ENCODE measurements at regions not wholly inside any gene's neighbourhood (a gene's known extent, or its start where the extent isn't known, plus 50 kb on each side); places are given as distances from the start of the nearest gene placed in this dataset.
"Not testable (repeated sequence)": the region's sequence is repeated elsewhere in the genome, so short reads cannot be mapped to it uniquely, and the experiment has no call there.

- no peaks in the 10 kb centered on the region for H3K9me3 ChIP-seq (ENCODE audit: insufficient read depth, low read length)
- no peak overlapping the region for H3K9ac ChIP-seq (ENCODE audit: insufficient read length, low read depth)
- peak; percentile 50 for DNase-seq (ENCODE audit: low read depth, low spot score)
- no peaks in the 10 kb centered on the region for H3K27me3 ChIP-seq (ENCODE audit: insufficient read depth, insufficient read length)
- H3K36me3 ChIP-seq (ENCODE audit: insufficient read depth, insufficient read length, low read length), result no peaks in the 10 kb centered on the region
- no peaks in the 10 kb centered on the region for H3K4me1 ChIP-seq (ENCODE audit: insufficient read depth, insufficient read length)
- H3K4me3 ChIP-seq (ENCODE audit: insufficient read length, low read depth), result no peak overlapping the region
- no peak for TF ChIP-seq YY1 (IDR thresholded peaks at IDR 0.05; ENCODE audit: insufficient read depth, insufficient read length)
- TF ChIP-seq ZNF274 (IDR thresholded peaks at IDR 0.05; ENCODE audit: low read depth, low read length), result no peak
- TF ChIP-seq SUZ12 (IDR thresholded peaks at IDR 0.05; ENCODE audit: extremely low read depth, insufficient read depth, insufficient read length), result no peak
Observed at GRCh38 chr14:97978341-97978740, 1181.2 kb downstream of the VRK1 start.

GRCh38 chr14:97993508-97994019 is 1196.4 kb downstream of the VRK1 start:
- Histone ChIP-seq H3K36me3 (ENCODE audit: insufficient read depth, insufficient read length, low read length) (no peaks in the 10 kb centered on the region), H3K4me3 (ENCODE audit: insufficient read length, low read depth) (no peak overlapping the region), H3K9me3 (ENCODE audit: insufficient read depth, low read length) (no peaks in the 10 kb centered on the region), H3K27me3 (ENCODE audit: insufficient read depth, insufficient read length) (no peaks in the 10 kb centered on the region), H3K9ac (ENCODE audit: insufficient read length, low read depth) (no peak overlapping the region), H3K4me1 (ENCODE audit: insufficient read depth, insufficient read length) (no peaks in the 10 kb centered on the region)
- TF ChIP-seq SUZ12 (IDR thresholded peaks at IDR 0.05; ENCODE audit: extremely low read depth, insufficient read depth, insufficient read length), result no peak
- no peak for TF ChIP-seq ZNF274 (IDR thresholded peaks at IDR 0.05; ENCODE audit: low read depth, low read length)
- no peak for TF ChIP-seq YY1 (IDR thresholded peaks at IDR 0.05; ENCODE audit: insufficient read depth, insufficient read length)
- no peak for DNase-seq (ENCODE audit: low read depth, low spot score)

- Histone ChIP-seq H3K4me3 (ENCODE audit: insufficient read length, low read depth) (no peak overlapping the region), H3K36me3 (ENCODE audit: insufficient read depth, insufficient read length, low read length) (no peaks in the 10 kb centered on the region), H3K27me3 (ENCODE audit: insufficient read depth, insufficient read length) (no peaks in the 10 kb centered on the region), H3K9ac (ENCODE audit: insufficient read length, low read depth) (no peak overlapping the region), H3K9me3 (ENCODE audit: insufficient read depth, low read length) (no peaks in the 10 kb centered on the region), H3K4me1 (ENCODE audit: insufficient read depth, insufficient read length) (no peaks in the 10 kb centered on the region)
- DNase-seq (ENCODE audit: low read depth, low spot score), result no peak
- TF ChIP-seq YY1 (IDR thresholded peaks at IDR 0.05; ENCODE audit: insufficient read depth, insufficient read length), result no peak
- TF ChIP-seq SUZ12 (IDR thresholded peaks at IDR 0.05; ENCODE audit: extremely low read depth, insufficient read depth, insufficient read length), result no peak
- TF ChIP-seq ZNF274 (IDR thresholded peaks at IDR 0.05; ENCODE audit: low read depth, low read length), result no peak
Observed at GRCh38 chr14:97994020-97994531, 1196.9 kb downstream of the VRK1 start.

DNA sequence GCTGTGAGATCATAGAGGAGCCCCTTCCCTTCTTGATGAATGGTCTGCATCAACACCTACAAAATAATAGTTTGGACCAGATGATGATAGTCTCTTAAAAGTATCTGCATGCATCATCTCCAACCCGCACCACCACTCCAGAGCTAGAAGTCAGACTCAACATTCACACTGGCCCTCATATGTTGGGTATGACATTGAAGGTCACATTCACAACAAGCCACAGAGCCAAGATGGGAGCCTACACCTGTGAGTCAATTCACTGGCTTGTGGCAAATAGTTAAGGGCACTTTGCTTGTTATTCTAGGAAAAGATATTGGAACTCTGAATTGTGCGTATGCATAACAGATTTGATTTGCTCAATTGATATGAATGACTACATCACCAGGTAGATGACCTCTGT is 1197.9 kb downstream of the VRK1 start:
- Histone ChIP-seq H3K27me3 (ENCODE audit: insufficient read depth, insufficient read length) (no peaks in the 10 kb centered on the region), H3K4me1 (ENCODE audit: insufficient read depth, insufficient read length) (no peaks in the 10 kb centered on the region), H3K4me3 (ENCODE audit: insufficient read length, low read depth) (no peak overlapping the region), H3K9ac (ENCODE audit: insufficient read length, low read depth) (no peak overlapping the region), H3K9me3 (ENCODE audit: insufficient read depth, low read length) (no peaks in the 10 kb centered on the region), H3K36me3 (ENCODE audit: insufficient read depth, insufficient read length, low read length) (no peaks in the 10 kb centered on the region)
- DNase-seq (ENCODE audit: low read depth, low spot score), result no peak
- TF ChIP-seq SUZ12 (IDR thresholded peaks at IDR 0.05; ENCODE audit: extremely low read depth, insufficient read depth, insufficient read length), result no peak
- TF ChIP-seq YY1 (IDR thresholded peaks at IDR 0.05; ENCODE audit: insufficient read depth, insufficient read length), result no peak
- TF ChIP-seq ZNF274 (IDR thresholded peaks at IDR 0.05; ENCODE audit: low read depth, low read length), result no peak

DNA sequence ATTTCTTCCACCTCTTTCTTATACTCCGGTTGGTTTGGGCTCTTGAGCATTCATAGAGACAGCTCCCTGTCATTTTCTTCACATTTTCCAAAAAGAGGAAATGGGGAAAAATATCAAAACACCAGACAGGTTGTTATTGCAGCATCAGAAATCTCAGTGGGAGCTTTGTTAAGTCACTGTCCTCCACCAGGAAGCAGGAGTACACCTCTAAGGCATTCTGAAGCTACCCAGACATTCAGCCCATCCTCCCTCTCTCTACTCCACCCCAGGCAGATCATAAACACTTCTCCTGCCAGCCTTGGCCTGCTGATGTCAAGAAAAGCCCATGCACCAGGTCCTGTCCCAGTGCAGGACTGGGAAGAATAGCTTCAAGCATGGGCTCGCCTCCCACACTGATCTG is 1198.3 kb downstream of the VRK1 start:
- H3K9me3 ChIP-seq (ENCODE audit: insufficient read depth, low read length), result no peaks in the 10 kb centered on the region
- H3K9ac ChIP-seq (ENCODE audit: insufficient read length, low read depth), result no peak overlapping the region
- no peak for DNase-seq (ENCODE audit: low read depth, low spot score)
- H3K4me1 ChIP-seq (ENCODE audit: insufficient read depth, insufficient read length), result no peaks in the 10 kb centered on the region
- no peaks in the 10 kb centered on the region for H3K27me3 ChIP-seq (ENCODE audit: insufficient read depth, insufficient read length)
- H3K4me3 ChIP-seq (ENCODE audit: insufficient read length, low read depth), result no peak overlapping the region
- TF ChIP-seq ZNF274 (IDR thresholded peaks at IDR 0.05; ENCODE audit: low read depth, low read length), result no peak
- TF ChIP-seq YY1 (IDR thresholded peaks at IDR 0.05; ENCODE audit: insufficient read depth, insufficient read length), result no peak
- no peak for TF ChIP-seq SUZ12 (IDR thresholded peaks at IDR 0.05; ENCODE audit: extremely low read depth, insufficient read depth, insufficient read length)
- no peaks in the 10 kb centered on the region for H3K36me3 ChIP-seq (ENCODE audit: insufficient read depth, insufficient read length, low read length)

GRCh38 chr14:98006008-98006407 is 1208.8 kb downstream of the VRK1 start:
- Histone ChIP-seq H3K27me3 (ENCODE audit: insufficient read depth, insufficient read length) (no peaks in the 10 kb centered on the region), H3K4me3 (ENCODE audit: insufficient read length, low read depth) (no peak overlapping the region), H3K4me1 (ENCODE audit: insufficient read depth, insufficient read length) (no peaks in the 10 kb centered on the region), H3K9me3 (ENCODE audit: insufficient read depth, low read length) (no peaks in the 10 kb centered on the region), H3K36me3 (ENCODE audit: insufficient read depth, insufficient read length, low read length) (no peaks in the 10 kb centered on the region), H3K9ac (ENCODE audit: insufficient read length, low read depth) (no peak overlapping the region)
- DNase-seq (ENCODE audit: low read depth, low spot score), result no peak
- no peak for TF ChIP-seq ZNF274 (IDR thresholded peaks at IDR 0.05; ENCODE audit: low read depth, low read length)
- no peak for TF ChIP-seq YY1 (IDR thresholded peaks at IDR 0.05; ENCODE audit: insufficient read depth, insufficient read length)
- TF ChIP-seq SUZ12 (IDR thresholded peaks at IDR 0.05; ENCODE audit: extremely low read depth, insufficient read depth, insufficient read length), result no peak

DNA sequence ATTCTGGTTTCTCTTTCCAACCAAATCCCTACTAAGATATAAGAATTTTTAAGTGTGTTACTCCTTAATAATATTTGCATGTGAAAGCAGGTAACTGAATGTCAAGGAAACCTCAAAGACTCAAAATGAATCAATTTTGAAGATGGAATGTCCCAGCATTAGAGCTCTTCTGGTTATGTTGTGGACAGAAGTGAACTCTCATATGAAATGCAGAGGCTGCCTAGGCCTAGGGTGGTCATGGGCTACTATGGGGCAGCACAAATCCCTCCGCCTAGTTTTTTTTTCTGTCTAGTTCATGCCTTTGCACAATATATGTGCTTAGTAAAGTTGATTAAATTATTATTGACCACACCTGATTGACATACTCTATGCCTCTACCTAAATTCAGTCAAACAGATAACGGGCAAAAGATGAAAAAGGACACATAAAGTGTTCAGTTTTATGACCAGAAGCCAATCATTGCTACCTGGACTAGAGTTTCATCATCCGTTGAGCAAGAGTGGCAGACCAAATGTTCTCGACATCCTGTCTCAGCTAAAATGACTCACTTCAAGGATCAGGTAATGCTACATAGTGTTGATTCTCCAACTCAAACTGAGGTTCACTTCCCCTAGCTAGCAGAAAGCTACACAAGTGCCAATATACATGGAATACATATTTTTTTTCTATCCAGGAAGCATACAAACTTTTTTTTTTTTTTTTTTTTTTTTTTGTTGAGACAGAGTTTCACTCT is 1211.4 kb downstream of the VRK1 start:
- Histone ChIP-seq H3K9me3 (ENCODE audit: insufficient read depth, low read length) (no peaks in the 10 kb centered on the region), H3K4me3 (ENCODE audit: insufficient read length, low read depth) (no peak overlapping the region), H3K27me3 (ENCODE audit: insufficient read depth, insufficient read length) (no peaks in the 10 kb centered on the region), H3K4me1 (ENCODE audit: insufficient read depth, insufficient read length) (no peaks in the 10 kb centered on the region), H3K36me3 (ENCODE audit: insufficient read depth, insufficient read length, low read length) (no peaks in the 10 kb centered on the region), H3K9ac (ENCODE audit: insufficient read length, low read depth) (no peak overlapping the region)
- no peak for DNase-seq (ENCODE audit: low read depth, low spot score)
- TF ChIP-seq ZNF274 (IDR thresholded peaks at IDR 0.05; ENCODE audit: low read depth, low read length) (no peak), SUZ12 (IDR thresholded peaks at IDR 0.05; ENCODE audit: extremely low read depth, insufficient read depth, insufficient read length) (no peak), YY1 (IDR thresholded peaks at IDR 0.05; ENCODE audit: insufficient read depth, insufficient read length) (no peak)

- not testable (repeated sequence) for H3K27me3 ChIP-seq (ENCODE audit: insufficient read depth, insufficient read length); DNase-seq (ENCODE audit: low read depth, low spot score); H3K4me3 ChIP-seq (ENCODE audit: insufficient read length, low read depth); H3K9ac ChIP-seq (ENCODE audit: insufficient read length, low read depth); H3K9me3 ChIP-seq (ENCODE audit: insufficient read depth, low read length); H3K4me1 ChIP-seq (ENCODE audit: insufficient read depth, insufficient read length); H3K36me3 ChIP-seq (ENCODE audit: insufficient read depth, insufficient read length, low read length)
Observed at GRCh38 chr14:98009177-98009576, 1212.0 kb downstream of the VRK1 start.
